ENCODE measurements at regions not wholly inside any gene's neighbourhood (a gene's known extent, or its start where the extent isn't known, plus 50 kb on each side); places are given as distances from the start of the nearest gene placed in this dataset.
"Not testable (repeated sequence)": the region's sequence is repeated elsewhere in the genome, so short reads cannot be mapped to it uniquely, and the experiment has no call there.

DNA sequence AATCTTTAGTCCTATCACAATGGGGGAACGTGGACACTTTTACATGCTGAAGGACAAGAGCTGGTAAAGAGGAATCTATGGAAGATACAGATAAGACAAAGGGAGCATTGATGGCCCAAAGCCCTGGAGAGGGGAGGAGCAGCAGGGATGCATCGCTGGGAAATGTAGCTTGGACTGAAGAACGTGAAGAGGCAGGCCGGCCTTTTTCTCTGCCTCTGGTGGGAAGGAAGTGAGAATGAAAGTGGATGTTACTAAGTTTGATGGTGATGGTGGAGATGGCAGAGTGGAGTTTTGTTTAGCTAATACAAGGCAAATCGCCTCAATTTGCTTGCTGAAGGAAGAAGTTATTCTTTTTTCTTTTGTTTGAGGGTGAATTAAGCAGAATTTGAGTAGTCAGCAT is 124.6 kb upstream of the TAF11L2 start:
- H3K36me3 ChIP-seq, result no peaks in the 10 kb centered on the region
- DNase-seq, result no peak
- no peaks in the 10 kb centered on the region for H3K27me3 ChIP-seq
- H3K4me3 ChIP-seq, result no peak overlapping the region
- H3K9me3 ChIP-seq, result no peaks in the 10 kb centered on the region
- intact Hi-C loops (cut with DNase I), result no loop called here
- H3K27ac ChIP-seq, result no peak overlapping the region
- WGBS, 2 donors, result 63 to 68% methylated on average over 5 of the region's 5 CpGs
- H3K4me1 ChIP-seq, result no peaks in the 10 kb centered on the region
- no peak for TF ChIP-seq POLR2A (IDR thresholded peaks at IDR 0.05)
- TF ChIP-seq, protein P1, sequence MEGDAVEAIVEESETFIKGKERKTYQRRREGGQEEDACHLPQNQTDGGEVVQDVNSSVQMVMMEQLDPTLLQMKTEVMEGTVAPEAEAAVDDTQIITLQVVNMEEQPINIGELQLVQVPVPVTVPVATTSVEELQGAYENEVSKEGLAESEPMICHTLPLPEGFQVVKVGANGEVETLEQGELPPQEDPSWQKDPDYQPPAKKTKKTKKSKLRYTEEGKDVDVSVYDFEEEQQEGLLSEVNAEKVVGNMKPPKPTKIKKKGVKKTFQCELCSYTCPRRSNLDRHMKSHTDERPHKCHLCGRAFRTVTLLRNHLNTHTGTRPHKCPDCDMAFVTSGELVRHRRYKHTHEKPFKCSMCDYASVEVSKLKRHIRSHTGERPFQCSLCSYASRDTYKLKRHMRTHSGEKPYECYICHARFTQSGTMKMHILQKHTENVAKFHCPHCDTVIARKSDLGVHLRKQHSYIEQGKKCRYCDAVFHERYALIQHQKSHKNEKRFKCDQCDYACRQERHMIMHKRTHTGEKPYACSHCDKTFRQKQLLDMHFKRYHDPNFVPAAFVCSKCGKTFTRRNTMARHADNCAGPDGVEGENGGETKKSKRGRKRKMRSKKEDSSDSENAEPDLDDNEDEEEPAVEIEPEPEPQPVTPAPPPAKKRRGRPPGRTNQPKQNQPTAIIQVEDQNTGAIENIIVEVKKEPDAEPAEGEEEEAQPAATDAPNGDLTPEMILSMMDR (IDR thresholded peaks at IDR 0.05), result no peak

DNA sequence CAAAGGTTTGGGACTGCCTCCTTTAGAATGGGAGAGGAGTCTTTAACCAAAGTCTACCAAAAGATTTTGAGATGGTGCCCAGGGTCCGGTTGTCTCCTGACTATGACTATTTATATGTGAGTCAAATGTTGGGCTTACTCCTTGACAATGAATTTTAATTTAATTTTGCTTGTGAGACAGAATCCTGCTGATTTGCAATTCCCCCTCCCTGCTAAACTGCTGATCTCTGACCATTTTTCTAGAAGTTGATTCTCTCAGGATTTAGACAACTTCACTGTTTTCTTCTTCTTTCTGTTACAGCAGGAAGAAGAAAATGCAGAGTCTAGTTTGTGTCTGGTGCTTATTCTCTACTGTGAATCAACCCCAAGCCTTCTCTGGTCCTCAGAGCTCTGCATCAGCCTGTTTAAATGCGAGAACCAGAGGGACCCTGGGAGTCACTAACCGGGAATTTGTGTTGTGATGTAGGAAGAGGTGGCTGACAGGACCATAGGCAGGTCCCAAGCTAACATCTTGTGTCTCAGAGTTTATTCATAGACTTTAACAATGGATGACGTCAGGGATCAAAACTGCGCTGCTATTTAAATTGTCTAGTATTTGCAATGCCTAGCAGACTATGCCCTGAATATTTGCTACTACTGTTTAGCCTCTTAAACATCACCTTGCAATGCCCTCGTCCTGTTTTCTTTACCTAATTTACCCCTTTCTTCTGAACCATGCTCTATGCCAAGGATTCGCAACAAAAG is 124.0 kb upstream of the TAF11L2 start:
- Histone ChIP-seq H3K27me3 (no peaks in the 10 kb centered on the region), H3K4me3 (no peak overlapping the region), H3K9me3 (no peaks in the 10 kb centered on the region), H3K4me1 (no peaks in the 10 kb centered on the region), H3K27ac (no peak overlapping the region), H3K36me3 (no peaks in the 10 kb centered on the region)
- intact Hi-C loops (cut with DNase I), result no loop called here
- 64 to 72% methylated on average over 6 to 7 of the region's 7 CpGs for WGBS, 2 donors
- TF ChIP-seq, protein P1 (IDR thresholded peaks at IDR 0.05), result no peak
- no peak for TF ChIP-seq POLR2A (IDR thresholded peaks at IDR 0.05)
- DNase-seq, result no peak

DNA sequence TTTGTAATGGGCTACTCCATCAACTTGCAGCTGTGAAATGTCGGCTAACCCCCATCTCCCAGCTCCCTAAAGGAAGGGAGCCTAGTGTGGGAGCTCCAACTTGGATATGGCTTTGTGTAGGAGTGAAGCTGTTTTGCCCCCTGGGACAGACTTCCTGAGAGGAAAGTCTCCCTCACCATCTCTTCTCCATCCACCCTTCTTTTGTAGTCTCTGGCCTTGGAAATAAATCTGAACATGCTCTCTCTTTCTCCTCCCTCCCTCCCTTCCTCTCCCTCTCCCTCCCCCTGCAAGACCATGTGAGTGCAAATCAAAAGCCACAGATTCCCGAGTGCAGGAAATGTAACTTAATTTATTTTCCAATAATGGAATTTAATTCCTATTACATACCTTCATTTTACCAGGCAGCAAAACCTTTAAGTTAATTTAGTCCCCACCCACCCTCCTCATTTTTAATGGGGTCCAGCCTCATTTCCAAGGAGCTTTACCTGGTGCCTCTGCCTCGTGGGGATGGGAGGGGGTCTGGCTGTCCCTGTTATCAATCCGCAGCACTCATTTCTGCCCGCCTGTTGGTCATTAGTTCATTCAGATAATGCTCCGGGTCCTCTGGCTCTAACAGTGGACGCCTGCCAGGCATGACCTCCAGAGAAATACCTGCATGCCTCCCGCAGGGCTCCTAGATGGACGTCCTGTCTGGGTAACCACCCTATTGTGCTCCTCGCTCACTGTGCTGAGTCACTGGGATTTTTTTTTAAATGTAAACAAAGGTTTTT is 122.9 kb upstream of the TAF11L2 start:
- no peaks in the 10 kb centered on the region for H3K36me3 ChIP-seq
- TF ChIP-seq, protein P1 (IDR thresholded peaks at IDR 0.05), result no peak
- no peak for TF ChIP-seq POLR2A (IDR thresholded peaks at IDR 0.05)
- no peaks in the 10 kb centered on the region for H3K27me3 ChIP-seq
- no peak overlapping the region for H3K27ac ChIP-seq
- H3K4me1 ChIP-seq, result no peaks in the 10 kb centered on the region
- no peak overlapping the region for H3K4me3 ChIP-seq
- DNase-seq, result no peak
- H3K9me3 ChIP-seq, result no peaks in the 10 kb centered on the region
- intact Hi-C loops (cut with DNase I), result no loop called here
- WGBS, 2 donors, result 46 to 50% methylated on average over 10 of the region's 10 CpGs

DNA sequence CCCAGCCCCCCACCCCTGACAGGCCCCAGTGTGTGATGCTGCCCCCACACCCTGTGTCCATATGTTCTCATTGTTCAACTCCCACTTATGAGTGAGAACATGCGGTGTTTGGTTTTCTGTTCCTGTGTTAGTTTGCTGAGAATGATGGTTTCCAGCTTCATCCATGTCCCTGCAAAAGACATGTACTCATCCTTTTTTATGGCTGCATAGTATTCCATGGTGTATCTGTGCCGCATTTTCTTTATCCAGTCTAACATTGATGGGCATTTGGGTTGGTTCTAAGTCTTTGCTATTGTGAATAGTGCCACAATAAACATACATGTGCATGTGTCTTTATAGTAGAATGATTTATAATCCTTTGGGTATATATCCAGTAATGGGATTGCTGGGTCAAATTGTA is 122.1 kb upstream of the TAF11L2 start:
- H3K9me3 ChIP-seq; DNase-seq; H3K36me3 ChIP-seq; H3K4me3 ChIP-seq; H3K27ac ChIP-seq; H3K27me3 ChIP-seq; H3K4me1 ChIP-seq; intact Hi-C loops (cut with DNase I): not testable (repeated sequence)
- 86 to 100% methylated on average over 2 of the region's 2 CpGs for WGBS, 2 donors

DNA sequence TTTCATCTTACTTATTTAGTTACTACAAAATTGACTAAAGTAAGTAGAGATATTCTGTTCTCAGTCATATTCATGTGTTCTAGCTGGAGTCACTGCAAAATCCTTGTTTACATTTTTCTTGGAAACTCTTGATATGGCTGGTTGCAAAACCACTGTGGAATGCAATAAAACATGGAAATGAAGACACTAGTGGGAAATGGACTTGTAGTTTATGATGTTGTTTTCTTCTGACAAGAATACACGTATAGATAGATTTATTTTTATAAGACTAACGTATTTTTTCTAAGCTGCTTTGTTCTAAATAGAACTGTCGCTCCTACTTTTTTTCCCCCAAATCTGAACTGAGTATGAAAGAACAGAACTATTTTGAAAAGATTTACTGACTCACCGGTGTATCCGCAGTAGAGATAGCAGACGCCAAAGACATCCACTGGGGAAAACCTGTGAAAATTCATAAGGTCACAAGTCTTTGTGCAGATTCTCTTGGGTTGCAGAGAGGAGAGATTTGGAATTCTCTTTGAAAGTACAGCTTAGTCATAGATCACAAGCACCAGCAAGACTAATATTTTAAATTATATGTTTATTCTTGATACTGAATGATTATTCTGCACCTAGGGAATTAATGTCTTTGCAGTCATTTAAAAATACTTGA is 119.6 kb upstream of the TAF11L2 start:
- H3K36me3 ChIP-seq, result no peaks in the 10 kb centered on the region
- WGBS, 2 donors, result 69 to 75% methylated on average over 6 of the region's 6 CpGs
- no peak for DNase-seq
- no peak overlapping the region for H3K4me3 ChIP-seq
- intact Hi-C loops (cut with DNase I), result no loop called here
- no peak for TF ChIP-seq POLR2A (IDR thresholded peaks at IDR 0.05)
- no peaks in the 10 kb centered on the region for H3K27me3 ChIP-seq
- no peaks in the 10 kb centered on the region for H3K4me1 ChIP-seq
- no peak overlapping the region for H3K27ac ChIP-seq
- H3K9me3 ChIP-seq, result no peaks in the 10 kb centered on the region
